Hepatocyte (in vitro differentiated cells): ENCODE measurements at regions not wholly inside any gene's neighbourhood (a gene's known extent, or its start where the extent isn't known, plus 50 kb on each side); places are given as distances from the start of the nearest gene placed in this dataset.
A peak's percentile ranks its signal among the peaks of the same experiment; 100 is the strongest.
"Not testable (repeated sequence)": the region's sequence is repeated elsewhere in the genome, so short reads cannot be mapped to it uniquely, and the experiment has no call there.

Experiments used
- DNase-seq: peaks from one replicate; pipeline ENCODE4 v3.0.0-alpha.2; 2016; ENCODE audit warnings: low spot score
- H2AFZ ChIP-seq: fragments of 200-600 bp; sonication (generic); 2 replicates; pipeline ENCODE4 v1.6.0; 2016; ENCODE audit warnings: antibody characterized with exemption, mild to moderate bottlenecking
- H3K27ac ChIP-seq: fragments of 200-600 bp; sonication (generic); 2 replicates; pipeline ENCODE4 v1.5.1; 2016; ENCODE audit warnings: mild to moderate bottlenecking
- H3K27me3 ChIP-seq: fragments of 200-600 bp; sonication (generic); 2 replicates; pipeline ENCODE4 v1.6.1; 2016
- H3K36me3 ChIP-seq: fragments of 200-600 bp; sonication (generic); replicated peaks from 2 replicates; pipeline ENCODE4 v1.5.1; 2016; ENCODE audit warnings: low read depth; ENCODE audit not compliant: insufficient read depth
- H3K4me1 ChIP-seq: fragments of 200-600 bp; sonication (generic); 2 replicates; pipeline ENCODE4 v1.5.1; 2016; ENCODE audit warnings: mild to moderate bottlenecking, moderate library complexity; ENCODE audit not compliant: insufficient read depth
- H3K4me2 ChIP-seq: fragments of 200-600 bp; sonication (generic); 2 replicates; pipeline ENCODE4 v1.6.0; 2016
- H3K4me3 ChIP-seq: fragments of 200-600 bp; sonication (generic); 2 replicates; pipeline ENCODE4 v1.5.1; 2016; ENCODE audit warnings: mild to moderate bottlenecking
- H3K79me2 ChIP-seq: fragments of 200-600 bp; sonication (generic); 2 replicates; pipeline ENCODE4 v1.6.0; 2017; ENCODE audit warnings: mild to moderate bottlenecking
- H3K9me2 ChIP-seq: fragments of 200-600 bp; sonication (generic); replicated peaks from 2 replicates; pipeline ENCODE4 v1.6.0; 2017; ENCODE audit warnings: mild to moderate bottlenecking; ENCODE audit not compliant: insufficient read depth
- H3K9me3 ChIP-seq: fragments of 200-600 bp; sonication (generic); 2 replicates; pipeline ENCODE4 v1.5.1; 2016; ENCODE audit warnings: low read depth, mild to moderate bottlenecking
- H4K20me1 ChIP-seq: fragments of 200-600 bp; sonication (generic); 2 replicates; pipeline ENCODE4 v1.6.0; 2016; ENCODE audit warnings: mild to moderate bottlenecking; ENCODE audit not compliant: insufficient read depth, poor library complexity, severe bottlenecking
- EZH2 ChIP-seq: fragments of 200-600 bp; sonication (generic); IDR thresholded peaks from 2 replicates; pipeline ENCODE4 v1.6.1; 2016; ENCODE audit warnings: antibody characterized with exemption, mild to moderate bottlenecking, borderline replicate concordance
- EZH2phosphoT487 ChIP-seq: fragments of 200-600 bp; sonication (generic); IDR thresholded peaks from one replicate; pipeline ENCODE4 v1.6.1; 2018; ENCODE audit warnings: antibody characterized with exemption, mild to moderate bottlenecking, low read depth, moderate library complexity; ENCODE audit not compliant: unreplicated experiment, severe bottlenecking
- WGBS: methylation state at CpG from one replicate; pipeline ENCODE4 v1.1.6; 2016; ENCODE audit warnings: low lambda C conversion rate; ENCODE audit errors: missing lambda C conversion rate; 5-methylcytosine and 5-hydroxymethylcytosine counted together
- TF ChIP-seq, protein P1 (sequence below): fragments of 200-600 bp; sonication (generic); IDR thresholded peaks from 2 replicates; pipeline ENCODE4 v1.5.1; 2016; ENCODE audit warnings: antibody characterized with exemption, mild to moderate bottlenecking; ENCODE audit not compliant: poor library complexity

DNA sequence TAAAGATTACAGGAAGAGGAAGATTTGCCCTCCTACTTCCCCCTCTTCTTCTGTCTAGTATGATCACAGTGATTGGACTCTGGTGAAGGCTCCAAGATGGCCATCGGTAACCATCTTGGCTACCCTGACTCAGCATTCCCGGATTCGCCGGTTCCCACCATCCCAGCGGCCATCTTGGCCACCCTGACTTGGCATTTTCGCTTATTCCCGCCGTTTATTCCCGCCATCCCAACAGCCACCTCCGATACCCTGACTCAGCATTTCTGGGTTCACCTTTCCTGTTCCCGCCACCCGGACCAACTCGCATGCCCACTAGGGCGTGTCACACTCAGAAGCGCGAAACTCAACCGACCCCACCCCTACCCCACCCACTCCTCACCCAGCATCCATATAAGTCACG is 95.4 kb upstream of the GRIN2A start:
- 92% methylated on average over 13 of the region's 18 CpGs for WGBS
- Histone ChIP-seq H3K27me3 (no peaks in the 10 kb centered on the region), H3K9me2 (no peaks in the 10 kb centered on the region), H3K4me2 (no peak overlapping the region), H2AFZ (no peak overlapping the region), H3K27ac (no peak overlapping the region), H3K4me3 (no peak overlapping the region), H3K9me3 (no peaks in the 10 kb centered on the region), H3K79me2 (no peaks in the 10 kb centered on the region), H4K20me1 (no peaks in the 10 kb centered on the region), H3K4me1 (peaks cover 4% of the 10 kb centered on the region), H3K36me3 (no peaks in the 10 kb centered on the region)
- no peak for DNase-seq
- TF ChIP-seq EZH2phosphoT487: no peak
- TF ChIP-seq, protein P1, sequence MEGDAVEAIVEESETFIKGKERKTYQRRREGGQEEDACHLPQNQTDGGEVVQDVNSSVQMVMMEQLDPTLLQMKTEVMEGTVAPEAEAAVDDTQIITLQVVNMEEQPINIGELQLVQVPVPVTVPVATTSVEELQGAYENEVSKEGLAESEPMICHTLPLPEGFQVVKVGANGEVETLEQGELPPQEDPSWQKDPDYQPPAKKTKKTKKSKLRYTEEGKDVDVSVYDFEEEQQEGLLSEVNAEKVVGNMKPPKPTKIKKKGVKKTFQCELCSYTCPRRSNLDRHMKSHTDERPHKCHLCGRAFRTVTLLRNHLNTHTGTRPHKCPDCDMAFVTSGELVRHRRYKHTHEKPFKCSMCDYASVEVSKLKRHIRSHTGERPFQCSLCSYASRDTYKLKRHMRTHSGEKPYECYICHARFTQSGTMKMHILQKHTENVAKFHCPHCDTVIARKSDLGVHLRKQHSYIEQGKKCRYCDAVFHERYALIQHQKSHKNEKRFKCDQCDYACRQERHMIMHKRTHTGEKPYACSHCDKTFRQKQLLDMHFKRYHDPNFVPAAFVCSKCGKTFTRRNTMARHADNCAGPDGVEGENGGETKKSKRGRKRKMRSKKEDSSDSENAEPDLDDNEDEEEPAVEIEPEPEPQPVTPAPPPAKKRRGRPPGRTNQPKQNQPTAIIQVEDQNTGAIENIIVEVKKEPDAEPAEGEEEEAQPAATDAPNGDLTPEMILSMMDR: no peak
- no peak for TF ChIP-seq EZH2

DNA sequence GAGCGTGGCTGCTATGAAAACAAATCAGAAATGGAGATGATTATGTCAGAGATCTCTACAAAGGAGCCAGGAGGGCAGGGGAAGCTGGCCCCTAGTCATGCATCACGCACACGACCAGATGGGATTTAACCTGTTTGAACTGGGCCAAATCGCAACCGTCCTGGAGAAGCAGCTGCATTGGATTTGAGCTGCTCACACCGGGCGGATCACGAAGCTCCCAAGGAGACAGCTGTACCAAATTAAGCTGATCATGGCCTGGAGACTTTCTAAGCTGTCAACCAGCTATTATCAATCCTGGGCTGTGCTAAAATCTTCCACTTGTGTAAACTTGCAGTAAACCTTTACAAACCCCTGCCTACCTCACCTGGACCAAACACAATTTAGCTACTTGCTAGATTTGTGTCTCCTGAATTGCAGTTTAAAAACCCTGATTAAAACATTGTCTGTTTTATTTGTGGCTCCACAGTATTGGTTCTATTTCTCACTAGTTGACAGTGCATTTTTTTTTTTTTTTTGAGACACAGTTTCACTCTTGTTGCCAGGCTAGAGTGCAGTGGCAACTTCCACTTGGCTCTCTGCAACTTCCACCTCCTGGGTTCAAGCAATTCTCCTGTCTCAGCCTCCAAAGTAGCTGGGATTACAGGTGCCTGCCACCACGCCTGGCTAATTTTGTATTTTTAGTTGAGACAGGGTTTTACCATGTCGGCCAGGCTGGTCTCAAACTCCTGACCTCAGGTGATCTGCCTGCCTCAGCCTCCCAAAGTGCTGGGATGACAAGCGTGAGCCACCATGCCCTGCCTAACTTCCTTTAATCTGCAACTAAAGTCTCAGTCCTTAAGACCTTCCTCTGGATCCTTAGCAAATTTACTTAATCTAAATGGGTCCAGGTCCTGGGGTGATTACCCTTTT is 98.3 kb upstream of the GRIN2A start:
- Histone ChIP-seq H3K9me2 (no peaks in the 10 kb centered on the region), H3K9me3 (no peaks in the 10 kb centered on the region), H3K4me2 (no peak overlapping the region), H3K36me3 (no peaks in the 10 kb centered on the region), H4K20me1 (no peaks in the 10 kb centered on the region), H3K27ac (no peak overlapping the region), H3K27me3 (no peaks in the 10 kb centered on the region), H3K79me2 (no peaks in the 10 kb centered on the region), H3K4me3 (no peak overlapping the region), H2AFZ (no peak overlapping the region), H3K4me1 (peaks cover 6% of the 10 kb centered on the region)
- DNase-seq: no peak
- 42% methylated on average over 11 of the region's 11 CpGs for WGBS
- no peak for TF ChIP-seq EZH2
- TF ChIP-seq, protein P1: no peak
- TF ChIP-seq EZH2phosphoT487: no peak

DNA sequence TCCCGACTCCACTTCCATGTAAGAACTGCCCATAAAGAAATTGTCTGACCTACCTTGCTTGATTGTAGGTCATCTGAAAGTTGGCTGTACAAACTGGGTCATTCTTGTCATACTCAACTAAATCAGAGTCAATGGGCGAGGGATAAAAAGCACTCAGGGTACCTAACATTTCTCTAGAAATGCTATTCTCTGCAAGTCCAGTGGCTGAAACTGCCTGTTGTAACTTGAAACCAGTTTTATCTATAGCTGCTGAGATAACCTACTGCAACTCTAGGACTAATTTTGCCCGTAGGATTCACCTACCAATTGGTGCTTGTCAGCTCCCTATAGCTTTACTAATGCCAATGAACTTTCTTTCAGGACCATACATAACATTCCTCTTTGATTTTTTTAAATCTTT is 100.1 kb upstream of the GRIN2A start:
- H4K20me1 ChIP-seq: no peaks in the 10 kb centered on the region
- H3K9me3 ChIP-seq: no peaks in the 10 kb centered on the region
- TF ChIP-seq, protein P1: no peak
- TF ChIP-seq EZH2: no peak
- no peak for TF ChIP-seq EZH2phosphoT487
- no peak overlapping the region for H3K4me3 ChIP-seq
- H3K9me2 ChIP-seq: no peaks in the 10 kb centered on the region
- H2AFZ ChIP-seq: no peak overlapping the region
- H3K79me2 ChIP-seq: no peaks in the 10 kb centered on the region
- peaks cover 6% of the 10 kb centered on the region for H3K4me1 ChIP-seq
- DNase-seq: peak; percentile 10
- H3K4me2 ChIP-seq: no peak overlapping the region
- no peaks in the 10 kb centered on the region for H3K27me3 ChIP-seq
- 30% methylated on average over 3 of the region's 3 CpGs for WGBS
- no peak overlapping the region for H3K27ac ChIP-seq
- no peaks in the 10 kb centered on the region for H3K36me3 ChIP-seq

DNA sequence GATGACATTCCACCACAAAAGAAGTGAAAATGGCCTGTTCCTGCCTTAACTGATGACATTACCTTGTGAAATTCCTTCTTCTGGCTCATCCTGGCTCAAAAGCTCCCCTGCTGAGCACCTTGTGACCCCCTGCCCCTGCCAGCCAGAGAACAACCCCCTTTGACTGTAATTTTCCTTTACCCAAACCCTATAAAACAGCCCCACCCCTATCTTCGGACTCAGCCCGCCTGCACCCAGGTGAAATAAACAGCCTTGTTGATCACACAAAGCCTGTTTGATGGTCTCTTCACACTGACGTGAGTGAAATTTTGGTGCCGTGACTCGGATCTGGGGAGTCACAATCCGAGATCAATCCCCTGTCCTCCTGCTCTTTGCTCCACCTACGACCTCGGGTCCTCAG is 101.0 kb upstream of the GRIN2A start:
- not testable (repeated sequence) for H3K9me3 ChIP-seq, H3K27ac ChIP-seq, H3K4me3 ChIP-seq, H2AFZ ChIP-seq, DNase-seq, H3K36me3 ChIP-seq, H3K9me2 ChIP-seq, H3K79me2 ChIP-seq, H3K4me1 ChIP-seq, H3K27me3 ChIP-seq, H4K20me1 ChIP-seq, H3K4me2 ChIP-seq
- 75% methylated on average over 8 of the region's 8 CpGs for WGBS

DNA sequence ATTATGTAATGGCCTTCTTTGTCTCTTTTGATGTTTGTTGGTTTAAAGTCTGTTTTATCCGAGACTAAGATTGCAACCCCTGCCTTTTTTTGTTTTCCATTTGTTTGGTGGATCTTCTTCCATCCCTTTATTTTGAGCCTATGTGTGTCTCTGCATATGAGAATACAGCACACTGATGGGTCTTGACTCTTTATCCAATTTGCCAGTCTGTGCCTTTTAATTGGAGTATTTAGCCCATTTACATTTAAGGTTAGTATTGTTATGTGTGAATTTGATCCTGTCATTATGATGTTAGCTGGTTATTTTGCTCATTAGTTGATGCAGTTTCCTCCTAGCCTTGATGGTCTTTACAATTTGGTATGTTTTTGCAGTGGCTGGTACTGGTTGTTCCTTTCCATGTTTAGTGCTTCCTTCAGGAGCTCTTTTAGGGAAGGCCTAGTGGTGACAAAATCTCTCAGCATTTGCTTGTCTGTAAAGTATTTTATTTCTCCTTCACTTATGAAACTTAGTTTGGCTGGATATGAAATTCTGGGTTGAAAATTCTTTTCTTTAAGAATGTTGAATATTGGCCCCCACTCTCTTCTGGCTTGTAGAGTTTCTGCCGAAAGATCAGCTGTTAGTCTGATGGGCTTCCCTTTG is 95.3 kb upstream of the ATF7IP2 start:
- H4K20me1 ChIP-seq, H3K4me3 ChIP-seq, H3K9me2 ChIP-seq, H3K36me3 ChIP-seq, H3K27ac ChIP-seq, H3K79me2 ChIP-seq, H3K4me1 ChIP-seq, H2AFZ ChIP-seq, H3K4me2 ChIP-seq, H3K9me3 ChIP-seq, H3K27me3 ChIP-seq, DNase-seq: not testable (repeated sequence)
- 93% methylated on average over 2 of the region's 2 CpGs for WGBS

DNA sequence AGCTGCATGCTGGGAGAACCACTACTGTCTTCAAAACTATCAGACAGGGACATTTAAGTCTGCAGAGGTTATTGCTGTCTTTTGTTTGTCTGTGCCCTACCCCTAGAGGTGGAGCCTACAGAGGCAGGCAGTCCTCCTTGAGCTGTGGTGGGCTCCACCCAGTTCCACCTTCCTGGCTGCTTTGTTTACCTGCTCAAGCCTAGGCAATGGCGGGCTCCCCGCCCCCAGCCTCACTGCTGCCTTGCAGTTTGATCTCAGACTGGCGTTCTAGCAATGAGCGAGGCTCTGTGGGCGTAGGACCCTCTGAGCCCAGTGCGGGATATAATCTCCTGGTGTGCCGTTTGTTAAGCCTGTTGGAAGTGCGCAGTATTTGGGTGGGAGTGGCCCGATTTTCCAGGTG is 93.7 kb upstream of the ATF7IP2 start:
- not testable (repeated sequence) for H3K4me3 ChIP-seq, H3K36me3 ChIP-seq, H3K9me2 ChIP-seq, H3K4me2 ChIP-seq, H3K79me2 ChIP-seq, H3K4me1 ChIP-seq, H3K27me3 ChIP-seq, DNase-seq, H3K9me3 ChIP-seq, H4K20me1 ChIP-seq, H2AFZ ChIP-seq, H3K27ac ChIP-seq
- WGBS: 94% methylated on average over 8 of the region's 9 CpGs
